ENCODE measurements at regions not wholly inside any gene's neighbourhood (a gene's known extent, or its start where the extent isn't known, plus 50 kb on each side); places are given as distances from the start of the nearest gene placed in this dataset.

GRCh38 chr3:80535286-80535685 lies 767.5 kb upstream of the ROBO1 start:
- Histone ChIP-seq H3K9me3 (no peaks in the 10 kb centered on the region), H3K4me1 (no peaks in the 10 kb centered on the region), H3K4me3 (no peak overlapping the region), H3K27ac (no peak overlapping the region), H3K27me3 (no peaks in the 10 kb centered on the region), H3K36me3 (no peaks in the 10 kb centered on the region)
- 80 to 89% methylated on average over 1 of the region's 1 CpG for WGBS, 2 donors
- intact Hi-C loops (cut with DNase I) = no loop called here
- DNase-seq = no peak
- TF ChIP-seq CTCF (IDR thresholded peaks at IDR 0.05) (no peak), POLR2A (IDR thresholded peaks at IDR 0.05) (no peak)

- Histone ChIP-seq H3K9me3 (no peaks in the 10 kb centered on the region), H3K4me3 (no peak overlapping the region), H3K4me1 (no peaks in the 10 kb centered on the region), H3K27ac (no peak overlapping the region), H3K36me3 (no peaks in the 10 kb centered on the region), H3K27me3 (no peaks in the 10 kb centered on the region)
- TF ChIP-seq POLR2A (IDR thresholded peaks at IDR 0.05) (no peak), CTCF (IDR thresholded peaks at IDR 0.05) (no peak)
- 39 to 48% methylated on average over 3 of the region's 3 CpGs for WGBS, 2 donors
- intact Hi-C loops (cut with DNase I) = no loop called here
- DNase-seq = no peak
These were observed 765.8 kb upstream of the ROBO1 start for GRCh38 chr3:80533553-80533952.

- Histone ChIP-seq H3K4me3 (no peak overlapping the region), H3K4me1 (no peaks in the 10 kb centered on the region), H3K27me3 (no peaks in the 10 kb centered on the region), H3K9me3 (no peaks in the 10 kb centered on the region), H3K27ac (no peak overlapping the region), H3K36me3 (no peaks in the 10 kb centered on the region)
- TF ChIP-seq CTCF (IDR thresholded peaks at IDR 0.05) (no peak), POLR2A (IDR thresholded peaks at IDR 0.05) (no peak)
- intact Hi-C loops (cut with DNase I) = no loop called here
- WGBS, 2 donors = 65 to 71% methylated on average over 4 of the region's 4 CpGs
- DNase-seq = no peak
These were observed 758.4 kb upstream of the ROBO1 start for GRCh38 chr3:80526153-80526552.

GRCh38 chr3:80521081-80521480 lies 753.3 kb upstream of the ROBO1 start:
- TF ChIP-seq CTCF (IDR thresholded peaks at IDR 0.05) (no peak), POLR2A (IDR thresholded peaks at IDR 0.05) (no peak)
- Histone ChIP-seq H3K9me3 (no peaks in the 10 kb centered on the region), H3K27me3 (no peaks in the 10 kb centered on the region), H3K4me3 (no peak overlapping the region), H3K36me3 (no peaks in the 10 kb centered on the region), H3K4me1 (no peaks in the 10 kb centered on the region), H3K27ac (no peak overlapping the region)
- DNase-seq = no peak
- intact Hi-C loops (cut with DNase I) = no loop called here

GRCh38 chr3:80519436-80519835 lies 751.6 kb upstream of the ROBO1 start:
- no peak for DNase-seq
- WGBS, 2 donors = 86 to 90% methylated on average over 5 of the region's 5 CpGs

More at GRCh38 chr3:80519436-80519835, 751.6 kb upstream of the ROBO1 start:
- intact Hi-C loops (cut with DNase I) = no loop called here
- TF ChIP-seq POLR2A (IDR thresholded peaks at IDR 0.05) (no peak), CTCF (IDR thresholded peaks at IDR 0.05) (no peak)
- H3K4me1 ChIP-seq = no peaks in the 10 kb centered on the region
- H3K36me3 ChIP-seq = no peaks in the 10 kb centered on the region
- H3K4me3 ChIP-seq = no peak overlapping the region
- H3K27me3 ChIP-seq = no peaks in the 10 kb centered on the region
- H3K9me3 ChIP-seq = no peaks in the 10 kb centered on the region
- H3K27ac ChIP-seq = no peak overlapping the region

Measured in esophagus squamous epithelium (tissue), 5 donors.